CD4-positive, alpha-beta T cell treated with Interleukin-1 beta for 1 hour (primary cell): ENCODE measurements at regions not wholly inside any gene's neighbourhood (a gene's known extent, or its start where the extent isn't known, plus 50 kb on each side); places are given as distances from the start of the nearest gene placed in this dataset.

ENCODE experiments used
- DNase-seq, 2 donors: peaks; one replicate each; pipeline ENCODE4 v3.0.0-alpha.2; 2020 to 2022

GRCh38 chr4:164439037-164439436, 314.9 kb upstream of the SMIM31 start:
- no peak for DNase-seq

GRCh38 chr4:164440199-164440598, 313.7 kb upstream of the SMIM31 start:
- DNase-seq: no peak

- no peak for DNase-seq
Observed at GRCh38 chr4:164441109-164441508, 312.8 kb upstream of the SMIM31 start.

GRCh38 chr4:164442180-164442579, 311.8 kb upstream of the SMIM31 start:
- no peak for DNase-seq

DNA sequence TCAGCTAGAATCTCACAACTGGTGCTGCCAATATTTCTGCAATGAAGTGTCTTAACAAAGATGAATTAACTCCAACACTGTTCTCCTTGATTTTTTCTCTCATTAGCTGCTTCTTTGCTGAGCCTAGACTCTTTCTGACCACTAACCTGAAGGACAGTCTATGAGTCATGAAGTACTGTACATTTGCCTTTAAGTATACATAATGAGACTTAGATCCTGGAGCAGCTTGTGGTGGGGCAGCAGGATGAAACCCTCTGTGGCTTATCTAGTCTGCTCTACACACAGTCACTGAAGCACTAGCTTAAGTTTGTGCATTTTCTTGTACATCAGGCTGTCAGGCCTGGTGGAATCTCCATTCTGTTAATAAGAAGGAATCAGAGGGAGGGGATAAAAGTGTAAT, 307.4 kb upstream of the SMIM31 start:
- DNase-seq: no peak

DNA sequence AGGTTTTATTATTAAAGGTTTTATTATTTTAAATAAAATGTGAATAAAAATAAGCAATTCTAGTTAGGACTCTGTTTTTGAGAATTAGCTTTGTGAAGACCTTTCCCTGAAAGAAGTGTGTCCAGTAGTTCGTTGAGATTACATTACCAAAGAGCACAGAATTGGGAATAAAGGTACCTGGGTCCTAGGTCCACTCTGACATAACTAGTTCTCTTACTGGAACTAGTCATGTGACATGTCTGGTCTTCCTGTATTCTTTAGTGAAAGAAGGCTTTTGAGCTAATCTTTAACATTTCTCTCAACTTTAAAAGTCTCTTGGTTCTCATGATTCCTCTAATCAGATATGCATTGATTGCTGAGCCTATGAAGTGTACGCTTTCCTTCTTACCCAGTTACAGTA, 292.0 kb upstream of the SMIM31 start:
- DNase-seq: no peak

DNA sequence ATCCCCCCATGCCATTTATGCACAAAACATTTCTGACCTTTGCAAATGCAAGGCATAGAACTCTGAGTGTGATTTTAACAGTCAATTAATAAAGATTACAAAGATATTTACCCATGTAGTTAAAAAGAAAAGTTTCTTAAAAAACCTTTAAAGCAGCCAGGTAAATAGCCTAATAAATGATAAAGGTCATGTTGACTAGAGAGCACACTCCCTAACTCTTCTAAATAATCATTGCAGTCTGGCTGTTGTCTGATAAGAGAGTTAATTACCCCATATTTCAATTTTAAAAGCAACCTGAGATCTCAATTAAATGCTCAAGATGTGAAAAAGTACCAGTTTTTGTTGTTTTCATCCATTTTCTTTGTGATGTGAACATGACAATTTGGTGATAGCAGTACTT, 291.5 kb upstream of the SMIM31 start:
- no peak for DNase-seq

DNA sequence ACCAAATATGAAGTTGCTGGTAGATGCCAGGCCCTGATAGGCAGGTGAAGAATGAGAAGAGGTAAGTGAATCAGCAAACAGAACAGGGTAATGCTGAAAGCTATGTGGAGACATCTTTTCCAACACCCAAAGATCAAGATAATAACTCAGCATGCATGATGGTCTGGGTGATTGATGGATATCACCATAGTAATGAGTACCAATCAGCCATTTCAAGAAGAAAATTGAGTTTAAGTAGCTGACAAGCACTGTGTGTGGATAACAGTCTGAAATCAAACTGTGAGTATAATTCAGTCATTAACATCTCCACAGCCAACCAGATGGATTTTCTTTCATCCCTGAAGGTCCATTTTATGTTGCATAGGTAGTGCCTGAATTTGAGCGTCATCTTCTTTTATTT, 289.6 kb upstream of the SMIM31 start:
- no peak for DNase-seq

DNA sequence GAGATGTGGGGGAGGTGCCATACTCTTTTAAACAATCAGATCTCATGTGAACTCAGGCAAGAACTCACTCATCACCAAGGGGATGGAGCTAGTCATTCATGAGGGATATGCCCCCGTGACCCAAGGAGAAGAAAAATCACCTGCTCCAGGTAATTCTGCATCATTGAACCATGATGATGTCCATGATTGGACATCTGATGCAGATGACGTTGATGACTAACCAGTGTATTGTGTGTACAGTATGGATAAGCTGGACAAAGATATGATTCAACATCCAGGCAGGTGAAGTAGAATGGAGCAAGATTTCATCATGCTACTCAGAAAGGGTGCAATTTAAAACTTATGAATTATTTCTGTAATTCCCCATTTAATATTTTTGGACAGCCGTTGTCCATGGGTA, 286.4 kb upstream of the SMIM31 start:
- no peak for DNase-seq

- DNase-seq: no peak
Observed at GRCh38 chr4:164481306-164482091, 272.4 kb upstream of the SMIM31 start.

DNA sequence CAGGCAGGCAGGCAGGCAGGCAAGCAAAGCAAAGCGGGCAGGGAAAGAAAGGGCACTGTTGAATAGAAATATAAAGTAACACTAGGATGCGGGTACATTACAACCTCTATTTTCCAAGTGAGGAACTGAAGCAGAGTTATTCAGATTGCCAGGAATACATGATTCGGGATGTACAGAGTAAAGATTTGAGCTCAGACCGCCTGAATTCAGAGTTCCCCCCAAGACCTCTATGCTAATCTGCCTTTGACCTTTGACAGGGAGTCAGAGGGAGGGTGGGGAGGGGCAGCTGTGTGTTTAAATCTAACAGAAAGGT, 271.9 kb upstream of the SMIM31 start:
- DNase-seq: no peak

DNA sequence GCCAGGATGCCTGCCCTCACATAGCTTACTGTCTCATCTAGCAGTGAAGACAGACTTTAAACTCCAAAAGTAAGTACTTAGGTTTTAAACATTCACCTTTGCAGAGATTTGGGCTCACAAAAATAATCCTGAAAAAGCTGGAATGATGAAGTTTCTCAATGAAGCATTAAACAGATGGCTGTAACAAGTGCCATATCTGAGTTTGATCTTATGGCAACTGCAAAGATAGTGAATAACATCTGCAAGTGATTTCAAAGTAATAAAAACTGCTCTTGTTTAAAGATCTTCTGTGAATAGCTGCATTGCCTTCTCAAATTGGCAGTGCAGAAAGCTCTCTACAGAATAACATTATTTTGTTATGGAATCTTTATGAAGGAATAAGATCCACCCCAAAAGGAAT, 271.2 kb upstream of the SMIM31 start:
- no peak for DNase-seq

GRCh38 chr4:164483711-164484110, 270.2 kb upstream of the SMIM31 start:
- no peak for DNase-seq

DNA sequence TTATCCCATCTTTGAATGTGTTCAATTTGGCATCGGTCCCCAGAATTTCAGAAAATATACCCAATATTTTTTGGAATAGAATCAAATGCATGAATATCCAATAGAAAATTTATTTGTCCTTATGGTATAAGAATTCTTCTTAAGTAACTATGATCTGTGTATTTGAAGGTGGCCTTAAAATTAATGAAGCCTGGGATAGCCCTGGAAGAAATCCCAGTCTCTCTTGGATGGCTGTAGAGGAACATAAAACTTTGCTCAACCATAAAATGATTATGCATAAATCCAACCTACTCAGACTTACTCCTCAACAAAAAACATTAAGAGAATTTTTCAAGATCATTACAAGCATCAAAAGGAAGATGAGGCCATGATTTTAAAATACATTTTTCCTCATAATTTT, 269.4 kb upstream of the SMIM31 start:
- no peak for DNase-seq

GRCh38 chr4:164485136-164485535, 268.8 kb upstream of the SMIM31 start:
- DNase-seq: no peak

GRCh38 chr4:164488114-164488513, 265.8 kb upstream of the SMIM31 start:
- DNase-seq: no peak

- no peak for DNase-seq
Observed at GRCh38 chr4:164501074-164501473, 252.9 kb upstream of the SMIM31 start.

GRCh38 chr4:164503874-164504273, 250.1 kb upstream of the SMIM31 start:
- no peak for DNase-seq

GRCh38 chr4:164508097-164508496, 245.8 kb upstream of the SMIM31 start:
- no peak for DNase-seq

DNA sequence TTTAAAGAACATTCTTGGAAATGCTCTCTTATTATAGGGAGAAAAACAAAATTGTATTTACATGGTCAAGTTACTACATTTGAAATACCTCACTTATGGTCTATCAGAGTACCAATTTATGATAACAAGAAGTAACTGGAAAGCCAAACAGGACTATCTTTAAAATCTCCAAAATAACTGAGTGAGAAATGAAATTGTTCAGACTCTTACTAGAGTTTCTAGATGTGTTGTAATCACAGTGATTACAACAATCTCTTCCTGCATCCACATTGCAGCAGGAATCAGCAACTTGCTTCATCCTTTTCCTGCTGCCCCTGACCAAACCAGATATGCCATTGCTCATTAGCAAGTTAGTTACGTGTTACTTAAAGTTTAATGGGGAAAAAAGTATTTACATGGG, 245.2 kb upstream of the SMIM31 start:
- DNase-seq: no peak

GRCh38 chr4:164509951-164510350, 244.0 kb upstream of the SMIM31 start:
- DNase-seq: no peak

- DNase-seq: no peak
Observed at GRCh38 chr4:164512124-164512523, 241.8 kb upstream of the SMIM31 start.

DNA sequence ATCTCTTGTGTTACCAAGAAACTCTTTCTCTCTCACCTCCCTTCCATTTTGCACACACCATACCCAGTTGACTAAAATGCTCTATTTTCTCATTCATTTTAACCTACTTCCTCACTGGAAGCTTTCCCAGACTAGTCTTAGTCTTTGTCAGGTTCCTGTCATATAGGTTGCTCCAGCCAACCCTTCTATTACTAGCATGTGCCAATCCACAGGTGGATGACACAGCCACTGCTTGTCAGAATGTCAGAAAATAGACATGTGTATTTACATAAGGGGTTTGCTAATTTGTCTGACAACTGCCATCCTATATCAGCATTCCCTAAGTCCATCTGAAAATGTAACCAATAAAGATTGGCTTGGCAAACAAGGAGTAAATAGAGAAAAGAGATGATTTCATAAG, 239.2 kb upstream of the SMIM31 start:
- no peak for DNase-seq

DNA sequence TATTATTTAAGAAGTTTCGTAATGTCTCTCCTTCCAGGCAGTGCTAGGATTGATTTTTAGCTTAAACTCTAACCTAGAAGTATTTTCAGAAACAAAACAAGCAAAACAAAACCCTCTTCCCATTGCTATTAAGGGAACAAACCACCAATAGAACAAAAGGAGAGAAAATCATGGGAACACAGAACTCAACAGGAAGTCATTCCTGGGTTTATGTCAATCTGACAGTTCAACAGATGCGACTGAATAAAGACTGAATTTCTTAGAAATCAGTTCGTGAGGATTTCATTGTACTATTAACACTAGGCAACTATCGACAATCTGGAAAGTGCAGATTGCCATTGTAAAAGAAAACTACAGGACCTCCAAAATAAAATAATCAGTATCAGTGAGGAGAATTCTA, 229.1 kb upstream of the SMIM31 start:
- no peak for DNase-seq

DNA sequence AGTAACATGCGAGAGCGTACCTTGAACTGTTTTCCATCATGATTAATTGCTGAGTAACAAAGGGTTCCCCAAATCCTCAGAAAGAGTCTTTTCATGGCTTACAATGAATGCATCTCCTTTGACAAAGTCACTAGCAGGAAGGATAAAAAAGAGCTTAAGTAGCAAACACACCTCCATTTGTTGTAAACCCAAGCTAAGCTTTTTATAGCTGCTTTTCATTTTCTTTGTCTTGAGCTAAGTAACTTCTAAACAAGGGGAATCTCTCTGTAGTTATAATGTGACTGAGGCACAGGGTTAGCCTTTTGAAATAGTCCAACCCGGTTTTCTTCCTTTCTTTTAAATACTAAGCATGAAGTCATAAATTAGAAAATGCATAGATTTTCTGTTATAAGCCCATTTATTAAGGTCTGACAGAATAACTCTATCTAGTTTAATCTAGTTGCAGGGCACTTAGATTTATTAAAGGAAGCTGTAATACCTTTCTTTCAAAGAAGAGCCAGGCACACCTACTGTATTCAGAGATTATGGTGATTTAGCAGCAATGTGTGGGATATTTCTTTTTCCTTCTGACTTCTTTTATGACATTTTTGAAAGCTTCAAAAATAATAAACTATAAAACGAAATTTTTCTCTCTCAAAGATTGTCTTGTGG, 226.9 kb upstream of the SMIM31 start:
- no peak for DNase-seq
